Retina (tissue), 1 donor: ENCODE measurements at regions not wholly inside any gene's neighbourhood (a gene's known extent, or its start where the extent isn't known, plus 50 kb on each side); places are given as distances from the start of the nearest gene placed in this dataset.

Experiments
- DNase-seq: peaks from one replicate; pipeline ENCODE4 v3.0.0-alpha.2; 2016

- DNase-seq, result no peak
Measured at GRCh38 chr15:61680260-61681037, 379.8 kb downstream of the VPS13C start.

- no peak for DNase-seq
Measured at GRCh38 chr15:61671736-61672135, 388.5 kb downstream of the VPS13C start.

GRCh38 chr15:61668444-61668843 lies 391.8 kb downstream of the VPS13C start:
- DNase-seq, result no peak

- DNase-seq, result no peak
Measured at GRCh38 chr15:61661791-61662190, 398.5 kb downstream of the VPS13C start.

GRCh38 chr15:61660579-61660978 lies 399.7 kb downstream of the VPS13C start:
- no peak for DNase-seq

- no peak for DNase-seq
Measured at GRCh38 chr15:61659566-61660190, 400.6 kb downstream of the VPS13C start.

- no peak for DNase-seq
Measured at GRCh38 chr15:61657461-61657860, 402.8 kb downstream of the VPS13C start.

- DNase-seq, result no peak
Measured at GRCh38 chr15:61656391-61656790, 403.9 kb downstream of the VPS13C start.

GRCh38 chr15:61655881-61656280 lies 404.4 kb downstream of the VPS13C start:
- DNase-seq, result no peak

GRCh38 chr15:61654918-61655317 lies 405.3 kb downstream of the VPS13C start:
- DNase-seq, result no peak

- DNase-seq, result no peak
Measured at GRCh38 chr15:61654002-61654740, 406.1 kb downstream of the VPS13C start.

GRCh38 chr15:61653110-61653509 lies 407.1 kb downstream of the VPS13C start:
- DNase-seq, result no peak

- no peak for DNase-seq
Measured at GRCh38 chr15:61651267-61651666, 409.0 kb downstream of the VPS13C start.

GRCh38 chr15:61649046-61649445 lies 411.2 kb downstream of the VPS13C start:
- no peak for DNase-seq

GRCh38 chr15:61644550-61644949 lies 415.4 kb upstream of the RORA start:
- no peak for DNase-seq

- no peak for DNase-seq
Measured at GRCh38 chr15:61641645-61642044, 412.5 kb upstream of the RORA start.

- DNase-seq, result no peak
Measured at GRCh38 chr15:61640756-61641155, 411.7 kb upstream of the RORA start.

GRCh38 chr15:61639491-61639890 lies 410.4 kb upstream of the RORA start:
- DNase-seq, result no peak

GRCh38 chr15:61634837-61635236 lies 405.7 kb upstream of the RORA start:
- no peak for DNase-seq

GRCh38 chr15:61633951-61634350 lies 404.8 kb upstream of the RORA start:
- no peak for DNase-seq

GRCh38 chr15:61629269-61629668 lies 400.2 kb upstream of the RORA start:
- DNase-seq, result no peak

GRCh38 chr15:61624950-61625349 lies 395.8 kb upstream of the RORA start:
- no peak for DNase-seq

- no peak for DNase-seq
Measured at GRCh38 chr15:61623746-61624145, 394.6 kb upstream of the RORA start.

- no peak for DNase-seq
Measured at GRCh38 chr15:61621865-61622264, 392.8 kb upstream of the RORA start.
